ENCODE measurements at regions not wholly inside any gene's neighbourhood (a gene's known extent, or its start where the extent isn't known, plus 50 kb on each side); places are given as distances from the start of the nearest gene placed in this dataset.

GRCh38 chr18:64994370-64994769 lies 756.4 kb upstream of the CDH7 start:
- ATAC-seq (replicated peaks), result no peak
- Mint-ChIP-seq H3K27me3 (no peaks in the 10 kb centered on the region), H3K27ac (no peak overlapping the region), H3K9me3 (peaks cover 0 to 9% of the 10 kb centered on the region in 2 donors), H3K36me3 (ENCODE audit: insufficient read depth) (no peaks in the 10 kb centered on the region), H3K4me1 (ENCODE audit: low read depth in 2 of 2) (no peaks in the 10 kb centered on the region), H3K4me3 (no peak overlapping the region)
- DNase-seq, result no peak

DNA sequence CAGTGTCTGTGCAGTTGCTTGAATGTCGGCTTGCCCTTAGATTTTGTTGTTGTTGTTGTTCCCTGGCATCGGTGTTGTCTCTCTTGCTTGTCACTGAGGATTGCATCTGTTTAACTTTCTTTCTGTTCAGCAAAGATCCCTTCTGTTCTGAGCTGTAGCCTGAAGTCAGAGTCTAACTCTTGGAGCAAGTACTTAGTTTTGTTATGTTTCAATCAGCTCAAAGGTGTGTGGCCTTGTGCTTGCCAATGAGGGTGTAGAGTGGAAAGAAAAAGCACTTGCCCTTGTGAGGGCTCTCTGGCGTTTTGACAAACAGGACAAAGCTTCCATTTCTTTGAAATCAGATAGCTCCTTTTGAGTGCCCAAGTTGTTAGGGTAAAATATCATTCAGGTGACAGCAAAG lies 757.1 kb upstream of the CDH7 start:
- Mint-ChIP-seq H3K27me3 (no peaks in the 10 kb centered on the region), H3K4me1 (ENCODE audit: low read depth in 2 of 2) (no peaks in the 10 kb centered on the region), H3K9me3 (peaks cover 0 to 9% of the 10 kb centered on the region in 2 donors), H3K36me3 (ENCODE audit: insufficient read depth) (no peaks in the 10 kb centered on the region), H3K4me3 (no peak overlapping the region), H3K27ac (no peak overlapping the region)
- no peak for ATAC-seq (replicated peaks)
- no peak for DNase-seq

DNA sequence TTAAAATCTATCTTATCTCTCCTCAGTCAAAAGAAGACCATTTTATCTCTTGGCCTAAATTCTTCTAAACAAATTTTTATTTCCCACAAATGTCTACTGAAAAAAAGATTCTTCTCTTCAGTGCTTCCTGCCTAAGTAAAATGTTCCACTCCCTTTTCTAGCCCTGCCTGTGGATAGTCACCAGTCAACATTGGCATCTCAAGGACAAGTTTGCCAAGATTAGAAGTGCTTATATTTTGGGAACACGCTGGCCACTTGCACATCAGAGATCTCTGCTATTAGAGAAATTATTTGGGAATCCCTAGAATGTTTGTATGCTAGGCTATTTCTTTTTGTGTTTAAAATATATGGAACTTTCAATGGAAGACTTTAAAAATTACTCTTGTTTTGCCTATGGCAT lies 758.2 kb upstream of the CDH7 start:
- H3K4me1 Mint-ChIP-seq (ENCODE audit: low read depth in 2 of 2), result no peaks in the 10 kb centered on the region
- DNase-seq, result no peak
- peaks cover 0 to 6% of the 10 kb centered on the region in 2 donors for H3K9me3 Mint-ChIP-seq
- no peaks in the 10 kb centered on the region for H3K27me3 Mint-ChIP-seq
- H3K36me3 Mint-ChIP-seq (ENCODE audit: insufficient read depth), result no peaks in the 10 kb centered on the region
- ATAC-seq (replicated peaks), result no peak
- no peak overlapping the region for H3K4me3 Mint-ChIP-seq
- no peak overlapping the region for H3K27ac Mint-ChIP-seq

DNA sequence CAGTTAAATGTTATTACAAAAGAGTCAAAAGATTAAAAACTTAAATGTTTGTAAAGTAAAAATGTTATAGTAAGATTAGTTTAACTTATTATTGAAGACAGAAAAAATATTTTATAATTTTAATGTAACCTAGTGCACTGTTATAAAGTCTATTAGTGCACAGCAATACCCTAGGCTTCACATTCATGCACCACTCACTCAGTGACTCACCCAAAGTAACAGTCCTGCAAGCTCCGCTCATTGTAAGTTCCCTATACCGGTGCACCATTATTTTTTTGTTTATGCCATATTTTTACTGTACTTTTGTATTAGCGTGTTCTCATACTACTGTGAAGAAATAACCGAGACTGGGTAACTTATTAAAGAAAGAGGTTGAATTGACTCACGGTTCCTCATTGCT lies 759.7 kb upstream of the CDH7 start:
- DNase-seq (no peak), ATAC-seq (replicated peaks) (no peak)
- no peak overlapping the region for H3K4me3 Mint-ChIP-seq
- H3K36me3 Mint-ChIP-seq (ENCODE audit: insufficient read depth), result no peaks in the 10 kb centered on the region
- H3K27me3 Mint-ChIP-seq, result no peaks in the 10 kb centered on the region
- H3K4me1 Mint-ChIP-seq (ENCODE audit: low read depth in 2 of 2), result no peaks in the 10 kb centered on the region
- H3K9me3 Mint-ChIP-seq, result peaks cover 10% of the 10 kb centered on the region in 2 donors
- H3K27ac Mint-ChIP-seq, result no peak overlapping the region

GRCh38 chr18:64986906-64987495 lies 763.8 kb upstream of the CDH7 start:
- DNase-seq (no peak), ATAC-seq (replicated peaks) (no peak)
- Mint-ChIP-seq H3K36me3 (ENCODE audit: insufficient read depth) (no peaks in the 10 kb centered on the region), H3K9me3 (peaks cover 7 to 10% of the 10 kb centered on the region in 2 donors), H3K27me3 (no peaks in the 10 kb centered on the region), H3K4me3 (no peak overlapping the region), H3K27ac (no peak overlapping the region), H3K4me1 (ENCODE audit: low read depth in 2 of 2) (no peaks in the 10 kb centered on the region)

- DNase-seq (no peak), ATAC-seq (replicated peaks) (no peak)
- Mint-ChIP-seq H3K36me3 (ENCODE audit: insufficient read depth) (no peaks in the 10 kb centered on the region), H3K9me3 (peaks cover 3 to 10% of the 10 kb centered on the region in 2 donors), H3K27ac (no peak overlapping the region), H3K4me1 (ENCODE audit: low read depth in 2 of 2) (no peaks in the 10 kb centered on the region), H3K4me3 (no peak overlapping the region), H3K27me3 (no peaks in the 10 kb centered on the region)
These were observed 767.1 kb upstream of the CDH7 start for GRCh38 chr18:64983497-64984238.

DNA sequence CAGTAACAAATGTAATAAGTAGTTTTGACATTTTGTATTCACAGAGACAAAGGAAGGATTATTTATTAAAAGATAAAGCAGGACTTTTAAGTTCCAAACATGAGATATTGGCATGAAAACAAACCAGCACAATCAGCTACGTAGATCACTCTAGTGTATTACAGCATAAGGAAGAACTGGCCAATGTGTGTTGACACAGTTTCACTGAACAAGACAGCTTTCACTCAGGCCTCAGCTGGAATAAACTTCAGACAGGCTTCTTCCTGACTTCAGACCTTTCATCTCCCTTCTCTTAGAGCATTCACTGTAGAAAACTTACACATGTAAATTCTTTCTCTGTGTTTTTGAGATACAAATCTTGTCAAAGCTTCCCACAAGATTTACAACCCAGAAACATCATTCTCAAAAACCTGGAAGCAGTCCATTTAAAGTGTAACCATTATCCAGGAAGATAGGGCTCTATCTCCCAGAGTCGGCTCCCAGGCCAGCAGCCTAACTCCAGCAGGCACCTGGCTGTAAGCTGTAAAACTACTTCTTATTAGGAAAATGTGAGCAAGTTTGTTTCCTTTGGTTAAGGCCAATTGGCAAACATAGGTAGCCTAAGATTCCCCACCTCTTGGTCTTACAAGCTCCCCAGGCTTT lies 768.3 kb upstream of the CDH7 start:
- Mint-ChIP-seq H3K27ac (no peak overlapping the region), H3K36me3 (ENCODE audit: insufficient read depth) (no peaks in the 10 kb centered on the region), H3K4me3 (no peak overlapping the region), H3K9me3 (peaks cover 3 to 10% of the 10 kb centered on the region in 2 donors), H3K4me1 (ENCODE audit: low read depth in 2 of 2) (no peaks in the 10 kb centered on the region), H3K27me3 (no peaks in the 10 kb centered on the region)
- DNase-seq, result no peak
- ATAC-seq (replicated peaks), result no peak

DNA sequence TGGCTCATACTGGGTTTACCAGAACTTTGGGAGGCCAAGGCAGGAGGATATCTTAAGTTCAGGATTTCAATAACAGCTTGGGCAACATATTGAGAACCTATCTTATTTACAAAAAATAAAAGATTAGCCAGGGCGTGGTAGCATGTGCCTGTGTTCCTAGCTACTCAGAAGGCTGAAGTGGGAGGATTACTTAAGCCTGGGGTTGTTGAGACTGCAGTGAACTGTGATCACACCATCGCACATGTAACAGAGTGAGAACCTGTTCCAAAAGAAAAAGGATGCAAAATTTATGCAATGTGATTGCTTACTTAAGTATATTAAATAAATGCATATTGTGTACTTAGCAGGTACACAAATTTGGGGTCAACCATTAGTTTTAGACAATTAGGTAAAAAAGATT lies 768.9 kb upstream of the CDH7 start:
- no peak for ATAC-seq (replicated peaks)
- Mint-ChIP-seq H3K4me1 (ENCODE audit: low read depth in 2 of 2) (no peaks in the 10 kb centered on the region), H3K27ac (no peak overlapping the region), H3K36me3 (ENCODE audit: insufficient read depth) (no peaks in the 10 kb centered on the region), H3K9me3 (peaks cover 2 to 7% of the 10 kb centered on the region in 2 donors), H3K27me3 (no peaks in the 10 kb centered on the region), H3K4me3 (no peak overlapping the region)
- DNase-seq, result no peak

GRCh38 chr18:64979791-64980190 lies 771.0 kb upstream of the CDH7 start:
- Mint-ChIP-seq H3K4me3 (no peak overlapping the region), H3K27me3 (no peaks in the 10 kb centered on the region), H3K27ac (no peak overlapping the region), H3K36me3 (ENCODE audit: insufficient read depth) (no peaks in the 10 kb centered on the region), H3K9me3 (peaks cover 0 to 3% of the 10 kb centered on the region in 2 donors), H3K4me1 (ENCODE audit: low read depth in 2 of 2) (no peaks in the 10 kb centered on the region)
- ATAC-seq (replicated peaks) (no peak), DNase-seq (no peak)

DNA sequence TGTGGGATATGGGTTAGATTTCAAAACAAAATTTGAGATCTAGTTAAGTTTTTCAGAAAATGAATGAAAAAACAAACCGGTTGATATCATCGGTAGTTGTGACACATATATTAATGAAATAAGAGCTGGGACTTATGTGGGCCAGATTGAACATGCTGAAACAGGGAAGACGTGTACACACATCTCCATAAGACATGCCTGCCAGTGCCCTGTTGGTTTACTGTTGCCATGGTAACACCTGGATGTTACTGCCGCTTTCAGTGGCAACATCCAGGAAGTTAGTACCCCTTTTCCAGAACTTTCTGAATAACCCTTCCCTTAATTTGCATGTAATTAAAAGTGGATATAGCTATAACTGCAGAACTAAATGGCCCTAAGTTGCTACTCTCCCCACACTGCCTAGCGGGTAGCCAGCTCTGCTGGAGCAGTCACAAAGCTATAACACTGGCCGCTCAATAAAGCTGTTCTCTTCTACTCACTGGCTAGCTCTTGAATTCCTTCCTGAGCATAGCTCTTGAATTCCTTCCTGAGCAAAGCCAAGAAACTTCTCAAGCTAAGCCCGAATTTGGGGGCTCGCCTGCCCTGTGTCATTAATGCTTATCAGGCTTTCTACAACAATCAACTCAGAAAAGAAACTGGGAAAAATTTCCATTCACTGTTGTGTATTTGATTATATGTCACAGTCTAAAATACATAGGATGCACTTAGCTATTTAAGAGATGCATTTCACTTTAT lies 776.3 kb upstream of the CDH7 start:
- H3K4me3 Mint-ChIP-seq, result no peak overlapping the region
- H3K9me3 Mint-ChIP-seq, result peaks cover 0 to 7% of the 10 kb centered on the region in 2 donors
- no peaks in the 10 kb centered on the region for H3K27me3 Mint-ChIP-seq
- no peak overlapping the region for H3K27ac Mint-ChIP-seq
- no peaks in the 10 kb centered on the region for H3K4me1 Mint-ChIP-seq (ENCODE audit: low read depth in 2 of 2)
- DNase-seq (no peak), ATAC-seq (replicated peaks) (no peak)
- no peaks in the 10 kb centered on the region for H3K36me3 Mint-ChIP-seq (ENCODE audit: insufficient read depth)

DNA sequence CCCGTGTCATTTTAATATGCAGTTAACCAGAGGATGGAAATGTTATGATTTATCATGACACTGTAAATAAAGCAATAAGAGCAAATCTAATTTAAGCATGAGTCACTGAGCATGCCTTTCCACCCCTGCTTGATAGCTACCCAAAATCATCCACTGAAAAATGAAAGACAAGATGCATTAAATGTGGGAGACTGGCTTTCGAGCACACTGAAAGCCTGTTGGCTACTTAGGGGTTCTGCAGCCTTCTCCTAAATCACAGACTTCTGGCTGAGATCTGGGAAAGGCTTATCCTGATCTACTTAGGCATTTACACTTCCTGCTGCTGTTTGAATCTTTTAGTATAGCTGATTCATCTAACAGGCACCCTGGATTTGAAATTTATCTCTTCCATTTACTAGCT lies 778.3 kb upstream of the CDH7 start:
- Mint-ChIP-seq H3K4me1 (ENCODE audit: low read depth in 2 of 2) (no peaks in the 10 kb centered on the region), H3K4me3 (no peak overlapping the region), H3K27me3 (no peaks in the 10 kb centered on the region), H3K36me3 (ENCODE audit: insufficient read depth) (no peaks in the 10 kb centered on the region), H3K9me3 (peaks cover 0 to 7% of the 10 kb centered on the region in 2 donors), H3K27ac (no peak overlapping the region)
- DNase-seq (no peak), ATAC-seq (replicated peaks) (no peak)

DNA sequence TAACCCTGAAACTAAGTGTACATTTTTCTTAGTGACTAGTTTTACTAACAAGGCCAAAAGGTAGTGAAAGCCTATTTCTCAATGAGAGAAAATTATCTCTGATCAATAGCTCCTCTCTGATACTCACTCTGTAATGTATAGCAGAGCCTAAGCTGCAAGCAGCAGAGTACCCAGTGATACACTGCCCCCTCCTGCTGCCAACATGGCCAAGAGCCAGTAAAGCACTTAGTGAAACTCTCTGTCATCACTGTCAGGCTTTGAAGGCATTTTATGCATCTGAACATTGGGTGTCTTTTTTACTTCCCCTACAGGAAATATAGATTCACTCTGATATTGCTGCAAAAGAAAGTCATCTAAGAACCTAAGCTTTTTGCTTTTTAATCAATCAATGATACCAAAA lies 784.1 kb upstream of the CDH7 start:
- H3K9me3 Mint-ChIP-seq, result peaks cover 0 to 4% of the 10 kb centered on the region in 2 donors
- no peaks in the 10 kb centered on the region for H3K36me3 Mint-ChIP-seq (ENCODE audit: insufficient read depth)
- no peaks in the 10 kb centered on the region for H3K4me1 Mint-ChIP-seq (ENCODE audit: low read depth in 2 of 2)
- DNase-seq, result no peak
- no peak overlapping the region for H3K4me3 Mint-ChIP-seq
- no peak for ATAC-seq (replicated peaks)
- H3K27ac Mint-ChIP-seq, result no peak overlapping the region
- H3K27me3 Mint-ChIP-seq, result no peaks in the 10 kb centered on the region

- no peak overlapping the region for H3K4me3 Mint-ChIP-seq
- no peak for DNase-seq
- no peaks in the 10 kb centered on the region for H3K4me1 Mint-ChIP-seq (ENCODE audit: low read depth in 2 of 2)
- H3K9me3 Mint-ChIP-seq, result peaks cover 0 to 14% of the 10 kb centered on the region in 2 donors
- ATAC-seq (replicated peaks), result no peak
- no peak overlapping the region for H3K27ac Mint-ChIP-seq
- no peaks in the 10 kb centered on the region for H3K36me3 Mint-ChIP-seq (ENCODE audit: insufficient read depth)
- H3K27me3 Mint-ChIP-seq, result no peaks in the 10 kb centered on the region
These were observed 794.3 kb upstream of the CDH7 start for GRCh38 chr18:64956465-64956864.

All from effector memory CD8-positive, alpha-beta T cell (primary cell).